ENCODE measurements at regions not wholly inside any gene's neighbourhood (a gene's known extent, or its start where the extent isn't known, plus 50 kb on each side); places are given as distances from the start of the nearest gene placed in this dataset.
"Not testable (repeated sequence)": the region's sequence is repeated elsewhere in the genome, so short reads cannot be mapped to it uniquely, and the experiment has no call there.

- H3K36me3 ChIP-seq (ENCODE audit: control insufficient read depth in 5 of 5, insufficient read depth in 5 of 5, low read length in 5 of 5) = no peaks in the 10 kb centered on the region
- no peaks in the 10 kb centered on the region for H3K9me3 ChIP-seq (ENCODE audit: control insufficient read depth in 5 of 5, low read length in 5 of 5)
- peaks cover 0 to 6% (median 2%) of the 10 kb centered on the region in 5 donors for H3K27me3 ChIP-seq (ENCODE audit: control insufficient read depth in 5 of 5, insufficient read depth in 4 of 5, low read length in 5 of 5)
Measured at GRCh38 chr12:114160445-114160844, 194.3 kb upstream of the RBM19 start.

GRCh38 chr12:114152890-114153289 is 186.8 kb upstream of the RBM19 start:
- no peaks in the 10 kb centered on the region for H3K9me3 ChIP-seq (ENCODE audit: control insufficient read depth in 5 of 5, low read length in 5 of 5)
- H3K27me3 ChIP-seq (ENCODE audit: control insufficient read depth in 5 of 5, insufficient read depth in 4 of 5, low read length in 5 of 5) = peaks cover 0 to 3% (median 0%) of the 10 kb centered on the region in 5 donors
- H3K4me3 ChIP-seq (ENCODE audit: low read depth in 1 of 5, low read length in 5 of 5) = no peak overlapping the region
- H3K36me3 ChIP-seq (ENCODE audit: control insufficient read depth in 5 of 5, insufficient read depth in 5 of 5, low read length in 5 of 5) = no peaks in the 10 kb centered on the region
- no peak overlapping the region for H3K27ac ChIP-seq (ENCODE audit: low read depth, low read length)
- no peak overlapping the region for H3K9ac ChIP-seq (ENCODE audit: low read length in 5 of 5)
- H3K4me1 ChIP-seq (ENCODE audit: control insufficient read depth in 5 of 5, insufficient read depth in 5 of 5, low read length in 5 of 5) = no peaks in the 10 kb centered on the region

More at GRCh38 chr12:114160445-114160844, 194.3 kb upstream of the RBM19 start:
- Histone ChIP-seq H3K9ac (ENCODE audit: low read length in 5 of 5) (no peak overlapping the region), H3K4me1 (ENCODE audit: control insufficient read depth in 5 of 5, insufficient read depth in 5 of 5, low read length in 5 of 5) (no peaks in the 10 kb centered on the region), H3K27ac (ENCODE audit: low read depth, low read length) (no peak overlapping the region), H3K4me3 (ENCODE audit: low read depth in 1 of 5, low read length in 5 of 5) (no peak overlapping the region)

DNA sequence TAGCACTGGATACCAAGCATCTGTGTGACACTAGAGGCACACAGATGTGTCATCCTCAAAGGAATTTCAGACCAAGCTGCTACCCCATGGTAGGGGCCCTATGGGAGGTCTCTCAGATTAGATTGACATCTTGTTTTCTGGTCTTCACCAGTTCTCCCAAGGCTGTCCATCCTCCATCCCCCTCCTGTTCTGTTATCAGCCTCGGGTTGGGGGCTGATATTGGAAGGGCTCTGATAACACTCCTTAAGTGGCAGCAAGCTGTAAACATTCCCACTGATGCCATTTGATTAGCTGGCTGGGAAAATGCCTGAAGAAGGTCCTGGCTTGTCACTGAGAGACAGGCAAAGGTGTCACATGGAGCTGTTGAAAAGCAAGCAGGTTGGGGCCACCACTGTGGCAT is 185.9 kb upstream of the RBM19 start:
- Histone ChIP-seq H3K36me3 (ENCODE audit: control insufficient read depth in 5 of 5, insufficient read depth in 5 of 5, low read length in 5 of 5) (no peaks in the 10 kb centered on the region), H3K9me3 (ENCODE audit: control insufficient read depth in 5 of 5, low read length in 5 of 5) (no peaks in the 10 kb centered on the region), H3K4me3 (ENCODE audit: low read depth in 1 of 5, low read length in 5 of 5) (no peak overlapping the region), H3K27ac (ENCODE audit: low read depth, low read length) (no peak overlapping the region), H3K4me1 (ENCODE audit: control insufficient read depth in 5 of 5, insufficient read depth in 5 of 5, low read length in 5 of 5) (no peaks in the 10 kb centered on the region), H3K27me3 (ENCODE audit: control insufficient read depth in 5 of 5, insufficient read depth in 4 of 5, low read length in 5 of 5) (peaks cover 0 to 3% (median 0%) of the 10 kb centered on the region in 5 donors), H3K9ac (ENCODE audit: low read length in 5 of 5) (no peak overlapping the region)

DNA sequence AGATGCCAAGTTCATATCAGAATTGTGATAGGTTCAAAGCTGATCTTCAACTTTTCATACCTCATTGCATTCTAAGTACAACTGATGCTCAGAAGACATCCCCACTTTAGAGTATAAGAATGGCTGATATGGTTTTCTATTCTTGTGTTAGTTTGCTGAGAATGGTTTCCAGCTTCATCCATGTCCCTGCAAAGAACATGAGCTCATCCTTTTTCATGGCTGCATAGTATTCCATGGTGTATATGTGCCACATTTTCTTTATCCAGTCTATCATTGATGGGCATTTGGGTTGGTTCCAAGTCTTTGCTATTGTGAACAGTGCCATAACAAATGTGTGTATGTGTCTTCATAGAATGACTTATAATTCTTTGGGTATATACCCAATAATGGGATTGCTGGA is 184.5 kb upstream of the RBM19 start:
- not testable (repeated sequence) for H3K4me3 ChIP-seq (ENCODE audit: low read depth in 1 of 5, low read length in 5 of 5); H3K27ac ChIP-seq (ENCODE audit: low read depth, low read length); H3K9ac ChIP-seq (ENCODE audit: low read length in 5 of 5); H3K36me3 ChIP-seq (ENCODE audit: control insufficient read depth in 5 of 5, insufficient read depth in 5 of 5, low read length in 5 of 5); H3K27me3 ChIP-seq (ENCODE audit: control insufficient read depth in 5 of 5, insufficient read depth in 4 of 5, low read length in 5 of 5); H3K9me3 ChIP-seq (ENCODE audit: control insufficient read depth in 5 of 5, low read length in 5 of 5); H3K4me1 ChIP-seq (ENCODE audit: control insufficient read depth in 5 of 5, insufficient read depth in 5 of 5, low read length in 5 of 5)

DNA sequence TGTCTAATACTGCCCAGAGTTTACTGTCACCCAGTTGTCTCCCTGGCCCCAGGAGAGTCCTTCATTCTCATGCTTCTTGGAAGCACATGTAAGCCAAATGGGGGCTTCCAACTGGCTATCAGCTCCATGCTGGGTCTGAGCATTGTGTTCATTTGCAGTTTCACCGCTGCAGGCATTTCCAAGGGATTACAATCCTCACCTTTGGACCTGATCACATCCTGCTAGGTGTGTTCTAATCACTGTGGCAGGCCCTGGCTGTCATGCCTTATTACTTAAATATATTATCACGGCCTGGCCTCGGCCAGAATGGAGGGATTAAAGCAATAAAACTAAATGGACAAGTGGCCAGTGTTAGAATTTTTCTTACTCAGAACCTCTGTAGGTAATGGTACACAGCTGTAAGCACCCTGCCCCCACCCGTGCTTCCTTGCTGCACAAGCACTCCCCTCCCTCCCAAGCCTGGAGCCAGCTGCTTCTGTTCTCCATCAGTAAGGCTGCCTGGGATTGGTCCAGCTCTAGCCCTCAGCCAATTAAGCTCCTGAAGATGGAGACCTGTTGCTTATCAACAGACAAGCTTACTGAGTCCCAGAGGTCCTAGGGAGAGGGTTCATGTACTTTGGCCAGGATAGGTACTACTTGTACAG is 175.9 kb upstream of the RBM19 start:
- Histone ChIP-seq H3K36me3 (ENCODE audit: control insufficient read depth in 5 of 5, insufficient read depth in 5 of 5, low read length in 5 of 5) (no peaks in the 10 kb centered on the region), H3K9me3 (ENCODE audit: control insufficient read depth in 5 of 5, low read length in 5 of 5) (no peaks in the 10 kb centered on the region), H3K27ac (ENCODE audit: low read depth, low read length) (no peak overlapping the region), H3K4me3 (ENCODE audit: low read depth in 1 of 5, low read length in 5 of 5) (no peak overlapping the region), H3K4me1 (ENCODE audit: control insufficient read depth in 5 of 5, insufficient read depth in 5 of 5, low read length in 5 of 5) (no peaks in the 10 kb centered on the region), H3K9ac (ENCODE audit: low read length in 5 of 5) (no peak overlapping the region), H3K27me3 (ENCODE audit: control insufficient read depth in 5 of 5, insufficient read depth in 4 of 5, low read length in 5 of 5) (peaks cover 0 to 8% (median 0%) of the 10 kb centered on the region in 5 donors)

- H3K27ac ChIP-seq (ENCODE audit: low read depth, low read length) = no peak overlapping the region
- H3K9me3 ChIP-seq (ENCODE audit: control insufficient read depth in 5 of 5, low read length in 5 of 5) = no peaks in the 10 kb centered on the region
- H3K27me3 ChIP-seq (ENCODE audit: control insufficient read depth in 5 of 5, insufficient read depth in 4 of 5, low read length in 5 of 5) = peaks cover 0 to 6% (median 6%) of the 10 kb centered on the region in 5 donors
- H3K4me1 ChIP-seq (ENCODE audit: control insufficient read depth in 5 of 5, insufficient read depth in 5 of 5, low read length in 5 of 5) = no peaks in the 10 kb centered on the region
- H3K36me3 ChIP-seq (ENCODE audit: control insufficient read depth in 5 of 5, insufficient read depth in 5 of 5, low read length in 5 of 5) = no peaks in the 10 kb centered on the region
- H3K4me3 ChIP-seq (ENCODE audit: low read depth in 1 of 5, low read length in 5 of 5) = no peak overlapping the region
- H3K9ac ChIP-seq (ENCODE audit: low read length in 5 of 5) = no peak overlapping the region
Measured at GRCh38 chr12:114140576-114140975, 174.5 kb upstream of the RBM19 start.

GRCh38 chr12:114136631-114137030 is 170.5 kb upstream of the RBM19 start:
- Histone ChIP-seq H3K27ac (ENCODE audit: low read depth, low read length) (no peak overlapping the region), H3K9ac (ENCODE audit: low read length in 5 of 5) (no peak overlapping the region)

DNA sequence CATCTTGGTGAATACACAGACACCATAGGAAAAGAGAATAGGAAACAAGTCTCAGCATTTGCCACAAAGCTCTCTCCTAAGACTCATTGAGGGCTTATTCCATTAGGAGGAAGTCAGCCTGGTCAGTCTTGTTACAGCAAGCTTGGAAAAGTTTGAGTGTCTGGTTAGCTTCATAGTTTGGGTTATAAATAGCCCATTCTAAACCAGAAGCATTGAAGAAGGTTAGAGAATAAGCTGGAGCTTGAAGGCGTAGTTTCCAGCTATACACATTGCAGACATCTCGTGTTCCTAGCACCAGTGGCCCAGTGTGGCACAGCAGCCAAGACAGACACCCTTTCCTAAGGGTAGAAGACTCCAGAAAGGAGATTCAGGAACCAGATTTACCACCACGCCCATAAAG is 168.8 kb upstream of the RBM19 start:
- H3K9ac ChIP-seq (ENCODE audit: low read length in 5 of 5) = no peak overlapping the region

More at GRCh38 chr12:114136631-114137030, 170.5 kb upstream of the RBM19 start:
- no peak overlapping the region for H3K4me3 ChIP-seq (ENCODE audit: low read depth in 1 of 5, low read length in 5 of 5)
- no peaks in the 10 kb centered on the region for H3K4me1 ChIP-seq (ENCODE audit: control insufficient read depth in 5 of 5, insufficient read depth in 5 of 5, low read length in 5 of 5)
- H3K9me3 ChIP-seq (ENCODE audit: control insufficient read depth in 5 of 5, low read length in 5 of 5) = no peaks in the 10 kb centered on the region
- H3K27me3 ChIP-seq (ENCODE audit: control insufficient read depth in 5 of 5, insufficient read depth in 4 of 5, low read length in 5 of 5) = peaks cover 4 to 12% (median 6%) of the 10 kb centered on the region in 5 donors
- H3K36me3 ChIP-seq (ENCODE audit: control insufficient read depth in 5 of 5, insufficient read depth in 5 of 5, low read length in 5 of 5) = no peaks in the 10 kb centered on the region

DNA sequence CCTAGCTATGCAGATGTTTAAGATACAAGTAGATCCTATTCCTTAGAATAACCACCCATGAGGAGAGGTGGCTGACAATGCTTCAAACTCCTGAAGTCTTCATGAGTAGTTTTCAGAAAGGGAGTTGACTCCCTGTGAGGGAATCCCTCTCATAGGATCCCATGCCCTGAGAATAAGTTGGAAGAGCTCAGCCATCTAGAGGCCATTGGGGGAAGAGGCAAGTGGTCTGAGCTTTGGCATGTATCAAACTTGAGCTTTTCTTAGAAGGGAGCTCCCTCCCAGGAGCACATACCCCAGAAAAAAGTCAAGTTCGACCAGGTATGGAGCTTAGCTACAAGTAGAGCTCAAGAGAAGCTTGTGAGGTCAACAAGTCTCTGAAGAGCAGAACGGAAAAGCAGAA is 165.7 kb upstream of the RBM19 start:
- Histone ChIP-seq H3K9me3 (ENCODE audit: control insufficient read depth in 5 of 5, low read length in 5 of 5) (no peaks in the 10 kb centered on the region), H3K27me3 (ENCODE audit: control insufficient read depth in 5 of 5, insufficient read depth in 4 of 5, low read length in 5 of 5) (peaks cover 3 to 12% (median 4%) of the 10 kb centered on the region in 5 donors), H3K4me1 (ENCODE audit: control insufficient read depth in 5 of 5, insufficient read depth in 5 of 5, low read length in 5 of 5) (no peaks in the 10 kb centered on the region), H3K36me3 (ENCODE audit: control insufficient read depth in 5 of 5, insufficient read depth in 5 of 5, low read length in 5 of 5) (no peaks in the 10 kb centered on the region), H3K9ac (ENCODE audit: low read length in 5 of 5) (no peak overlapping the region), H3K4me3 (ENCODE audit: low read depth in 1 of 5, low read length in 5 of 5) (no peak overlapping the region), H3K27ac (ENCODE audit: low read depth, low read length) (no peak overlapping the region)

More for the DNA sequence above, 168.8 kb upstream of the RBM19 start:
- Histone ChIP-seq H3K36me3 (ENCODE audit: control insufficient read depth in 5 of 5, insufficient read depth in 5 of 5, low read length in 5 of 5) (no peaks in the 10 kb centered on the region), H3K4me3 (ENCODE audit: low read depth in 1 of 5, low read length in 5 of 5) (no peak overlapping the region), H3K27me3 (ENCODE audit: control insufficient read depth in 5 of 5, insufficient read depth in 4 of 5, low read length in 5 of 5) (peaks cover 4 to 12% (median 6%) of the 10 kb centered on the region in 5 donors), H3K4me1 (ENCODE audit: control insufficient read depth in 5 of 5, insufficient read depth in 5 of 5, low read length in 5 of 5) (no peaks in the 10 kb centered on the region), H3K9me3 (ENCODE audit: control insufficient read depth in 5 of 5, low read length in 5 of 5) (no peaks in the 10 kb centered on the region), H3K27ac (ENCODE audit: low read depth, low read length) (no peak overlapping the region)

DNA sequence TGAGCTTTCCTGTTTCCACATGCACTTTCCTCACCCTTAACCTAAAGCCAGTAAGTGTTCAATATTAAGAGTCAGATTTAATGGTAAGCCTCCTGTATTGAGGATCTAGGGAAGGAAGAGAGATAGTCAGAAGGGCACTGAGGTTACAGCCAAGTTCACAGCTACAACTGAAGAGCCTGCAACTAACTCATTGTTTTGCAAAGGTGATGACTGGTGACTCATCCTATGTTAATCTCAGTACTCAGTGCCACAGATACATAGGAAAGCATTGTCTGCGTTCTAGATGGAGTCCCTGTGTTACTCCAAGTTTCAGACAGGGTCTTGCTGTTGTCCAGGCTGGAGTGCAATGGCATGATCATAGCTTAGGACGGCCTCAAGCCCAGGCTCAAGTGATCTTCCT is 157.0 kb upstream of the RBM19 start:
- H3K9ac ChIP-seq (ENCODE audit: low read length in 5 of 5) = no peak overlapping the region
- peaks cover 0 to 3% (median 0%) of the 10 kb centered on the region in 5 donors for H3K27me3 ChIP-seq (ENCODE audit: control insufficient read depth in 5 of 5, insufficient read depth in 4 of 5, low read length in 5 of 5)
- H3K4me3 ChIP-seq (ENCODE audit: low read depth in 1 of 5, low read length in 5 of 5) = no peak overlapping the region
- H3K9me3 ChIP-seq (ENCODE audit: control insufficient read depth in 5 of 5, low read length in 5 of 5) = peaks cover 0 to 2% (median 0%) of the 10 kb centered on the region in 5 donors
- no peak overlapping the region for H3K27ac ChIP-seq (ENCODE audit: low read depth, low read length)
- no peaks in the 10 kb centered on the region for H3K36me3 ChIP-seq (ENCODE audit: control insufficient read depth in 5 of 5, insufficient read depth in 5 of 5, low read length in 5 of 5)
- no peaks in the 10 kb centered on the region for H3K4me1 ChIP-seq (ENCODE audit: control insufficient read depth in 5 of 5, insufficient read depth in 5 of 5, low read length in 5 of 5)
